HepG2 (cell line): ENCODE measurements at regions not wholly inside any gene's neighbourhood (a gene's known extent, or its start where the extent isn't known, plus 50 kb on each side); places are given as distances from the start of the nearest gene placed in this dataset.

Source experiments
- ATAC-seq: fragments of 200-7000 bp; cut with Tn5 transposase; 3 replicates; pipeline ENCODE4 v1.9.1; 2020; ENCODE audit warnings: mild to moderate bottlenecking, moderate library complexity
- BruUV-seq: library from RNA; stranded (reverse); fragments of 400-500 nt; replicated peaks from 2 replicates; lab custom pipeline; 2021; lab: Mats Ljungman, UMichigan
- CTCF ChIA-PET: fragments of 300-600 bp; formaldehyde crosslinking; extraction: SDS; loops from one replicate; lab custom pipeline; 2021; ENCODE audit warnings: low total read pairs, inconsistent platforms, low intra/inter-chr PET ratio; lab: Yijun Ruan, JAX
- POLR2A ChIA-PET: fragments of 350-600 bp; sonication (Branson Sonifier 250); formaldehyde crosslinking; loops from one replicate; lab custom pipeline; 2020; ENCODE audit warnings: antibody characterized with exemption, inconsistent platforms; lab: Yijun Ruan, JAX
- DNase-seq: peaks from one replicate; pipeline ENCODE4 v3.0.0-alpha.2; 2015; ENCODE audit warnings: low spot score
- FAIRE-seq: peaks from 3 replicates; lab custom pipeline; 2011; peaks lifted over from hg19 to GRCh38; lab: Jason Lieb, UNC
- H2AFZ ChIP-seq: one replicate; pipeline ENCODE4 v1.6.1; 2011; ENCODE audit warnings: low read length, inconsistent platforms
- H3K27ac ChIP-seq: fragments of 300-600 bp; 3 replicates; pipeline ENCODE4 v1.8.0; 2011; ENCODE audit warnings: mixed run types, mild to moderate bottlenecking, mixed read lengths, low read length, inconsistent platforms; ENCODE audit not compliant: insufficient read depth; ENCODE audit errors: extremely low read length
- H3K27me3 ChIP-seq, 2 experiments: fragments of 200-600 bp in 1 of 2; 2 replicates in 1 of 2; 3 replicates in 1 of 2; pipeline versions ENCODE4 v1.6.0 to v1.8.0; 2011; ENCODE audit warnings: low read length in 2 of 2, mild to moderate bottlenecking in 2 of 2, moderate library complexity in 2 of 2, inconsistent platforms in 1 of 2; ENCODE audit not compliant: insufficient read depth in 2 of 2, control insufficient read depth in 1 of 2
- H3K36me3 ChIP-seq, 2 experiments: fragments of 200-600 bp in 1 of 2; replicated peaks in 1 of 2; 2 replicates in 1 of 2; 3 replicates in 1 of 2; pipeline versions ENCODE4 v1.5.1 to v1.8.0; 2011; ENCODE audit warnings: low read length in 2 of 2, inconsistent platforms in 1 of 2; ENCODE audit not compliant: insufficient read depth in 2 of 2, control insufficient read depth in 1 of 2
- H3K4me1 ChIP-seq: 2 replicates; pipeline ENCODE4 v1.5.1; 2012; ENCODE audit warnings: low read length, inconsistent platforms; ENCODE audit not compliant: insufficient read depth
- H3K4me2 ChIP-seq: 2 replicates; pipeline ENCODE4 v1.6.0; 2011; ENCODE audit warnings: low read depth, low read length, inconsistent platforms
- H3K4me3 ChIP-seq, 3 experiments: fragments of 200-600 bp in 1 of 3; sonication (generic), shearing (Covaris generic) in 1 of 3; replicated peaks in 1 of 3; 2 replicates each; pipeline ENCODE4 v1.5.1; 2011 to 2016; ENCODE audit warnings: low read length in 3 of 3, inconsistent platforms in 2 of 3, low read depth in 2 of 3, mild to moderate bottlenecking in 2 of 3, control low read depth in 1 of 3, mixed read lengths in 1 of 3; ENCODE audit not compliant: insufficient read depth in 1 of 3
- H3K79me2 ChIP-seq: one replicate; pipeline ENCODE4 v1.6.1; 2011; ENCODE audit warnings: low read length, inconsistent platforms; ENCODE audit not compliant: insufficient read depth
- H3K9ac ChIP-seq: 2 replicates; pipeline ENCODE4 v1.6.0; 2011; ENCODE audit warnings: mild to moderate bottlenecking, low read depth, low read length, inconsistent platforms; ENCODE audit not compliant: insufficient read depth
- H3K9me3 ChIP-seq: 2 replicates; pipeline ENCODE4 v1.5.1; 2012; ENCODE audit warnings: mild to moderate bottlenecking, low read length
- H4K20me1 ChIP-seq: 2 replicates; pipeline ENCODE4 v1.6.0; 2011; ENCODE audit warnings: inconsistent platforms, mild to moderate bottlenecking, low read length, moderate library complexity; ENCODE audit not compliant: insufficient read depth
- AGO1 ChIP-seq: fragments of 200-400 bp; formaldehyde crosslinking; IDR thresholded peaks from 2 replicates; pipeline ENCODE4 v1.6.1; 2017; ENCODE audit warnings: mild to moderate bottlenecking, low read depth, low read length, moderate library complexity; ENCODE audit not compliant: poor library complexity, severe bottlenecking
- ARHGAP35 ChIP-seq: sonication (generic); formaldehyde crosslinking; IDR thresholded peaks from 2 replicates; pipeline ENCODE4 v1.9.0; 2022; ENCODE audit warnings: mild to moderate bottlenecking, inconsistent platforms, moderate library complexity, missing genetic modification reagents, borderline replicate concordance
- ARNT ChIP-seq: fragments of 450-650 bp; IDR thresholded peaks from 2 replicates; pipeline ENCODE4 v1.6.1; 2017
- FUBP1 ChIP-seq: sonication (generic); formaldehyde crosslinking; IDR thresholded peaks from 2 replicates; pipeline ENCODE4 v1.5.1; 2020; ENCODE audit warnings: missing genetic modification reagents, mild to moderate bottlenecking, borderline replicate concordance
- KAT8 ChIP-seq: IDR thresholded peaks from 2 replicates; pipeline ENCODE4 v1.6.1; 2016; ENCODE audit warnings: missing genetic modification reagents, missing compliant biosample characterization
- NFYC ChIP-seq: IDR thresholded peaks from 2 replicates; pipeline ENCODE4 v1.6.1; 2016; ENCODE audit warnings: missing genetic modification reagents, missing compliant biosample characterization
- NR0B2 ChIP-seq: sonication (generic); formaldehyde crosslinking; IDR thresholded peaks from 2 replicates; pipeline ENCODE4 v1.4.0; 2020; ENCODE audit warnings: mild to moderate bottlenecking, missing genetic modification reagents
- PCBP1 ChIP-seq: fragments of 200-400 bp; formaldehyde crosslinking; IDR thresholded peaks from 2 replicates; pipeline ENCODE4 v1.6.1; 2017; ENCODE audit warnings: mild to moderate bottlenecking, low read depth, low read length, borderline replicate concordance
- SMAD3 ChIP-seq: sonication (generic); formaldehyde crosslinking; IDR thresholded peaks from 2 replicates; pipeline ENCODE4 v1.4.0; 2020; ENCODE audit warnings: missing genetic modification reagents
- ZNF546 ChIP-seq: sonication (generic); formaldehyde crosslinking; conservative IDR thresholded peaks from 2 replicates; pipeline ENCODE4 v1.8.1; 2023; ENCODE audit warnings: mild to moderate bottlenecking, missing genetic modification reagents
- ZNF788 ChIP-seq: sonication (generic); formaldehyde crosslinking; IDR thresholded peaks from 2 replicates; pipeline ENCODE4 v1.5.0; 2020; ENCODE audit warnings: mild to moderate bottlenecking, missing genetic modification reagents, borderline replicate concordance
- WGBS: methylation state at CpG from one replicate; pipeline ENCODE4 v1.1.6; 2017; ENCODE audit warnings: low lambda C conversion rate; 5-methylcytosine and 5-hydroxymethylcytosine counted together
- in situ Hi-C: cut with HindIII; loops from 2 replicates; pipeline ENCODE4 v1.10.0; 2017; ENCODE audit warnings: low pct_unique_long_range_greater_than_20kb; ENCODE audit not compliant: extremely low pct_ligation_motif_present
- intact Hi-C: fragments of 100-400 bp; cut with micrococcal nuclease; formaldehyde crosslinking; loops from one replicate; pipeline ENCODE4 v1.10.0; 2022; ENCODE audit not compliant: unreplicated experiment

- no peaks in the 10 kb centered on the region for H3K36me3 ChIP-seq
- intact Hi-C loops = no loop called here
- H3K27ac ChIP-seq = no peak overlapping the region
- H2AFZ ChIP-seq = no peak overlapping the region
- BruUV-seq = no TSS peak
- ATAC-seq = no peak
- H3K9ac ChIP-seq = no peak overlapping the region
- no peaks in the 10 kb centered on the region; a peak in 1 of 5 replicates for H3K27me3 ChIP-seq
- H4K20me1 ChIP-seq = no peaks in the 10 kb centered on the region
- no peak for TF ChIP-seq NFYC (CRISPR knock-in tag)
- TF ChIP-seq NR0B2 (CRISPR knock-in tag) = no peak
- TF ChIP-seq ZNF546 (CRISPR knock-in tag) = no peak
- no peak for TF ChIP-seq ZNF788
- TF ChIP-seq ARNT = no peak
- no peak for TF ChIP-seq AGO1
- TF ChIP-seq PCBP1 = no peak
- no peak for TF ChIP-seq KAT8 (CRISPR knock-in tag)
- no peak for TF ChIP-seq FUBP1 (CRISPR knock-in tag)
- TF ChIP-seq SMAD3 (CRISPR knock-in tag) = no peak
- TF ChIP-seq ARHGAP35 (CRISPR knock-in tag) = no peak
- FAIRE-seq = no peak
- H3K4me2 ChIP-seq = no peak overlapping the region
- H3K4me3 ChIP-seq = no peak overlapping the region
- no peak for DNase-seq
- H3K79me2 ChIP-seq = no peaks in the 10 kb centered on the region
- POLR2A ChIA-PET = no interaction called here
- in situ Hi-C loops = no loop called here
- CTCF ChIA-PET = no interaction called here
- no peaks in the 10 kb centered on the region for H3K9me3 ChIP-seq
- 13% methylated on average over 1 of the region's 1 CpG for WGBS
- H3K4me1 ChIP-seq = no peaks in the 10 kb centered on the region
Measured at GRCh38 chr10:121322776-121323175, 275.5 kb downstream of the FGFR2 start.
